GM10248 (cell line): ENCODE measurements at regions not wholly inside any gene's neighbourhood (a gene's known extent, or its start where the extent isn't known, plus 50 kb on each side); places are given as distances from the start of the nearest gene placed in this dataset.

Source experiments
- CTCF ChIA-PET: fragments of 300-600 bp; sonication (Branson Sonifier 250); formaldehyde crosslinking; extraction: SDS; loops from one replicate; lab custom pipeline; 2021; ENCODE audit warnings: antibody characterized with exemption; lab: Yijun Ruan, JAX
- POLR2A ChIA-PET: fragments of 350-650 bp; sonication (Branson Sonifier 250); formaldehyde crosslinking; extraction: SDS; loops from one replicate; lab custom pipeline; 2020; ENCODE audit warnings: antibody characterized with exemption; lab: Yijun Ruan, JAX
- DNase-seq: peaks from one replicate; pipeline ENCODE4 v3.0.0; 2012; ENCODE audit errors: extremely low spot score
- TF ChIP-seq, protein P1 (sequence below): IDR thresholded peaks from 2 replicates; pipeline ENCODE4 v1.5.1; 2012; ENCODE audit warnings: mild to moderate bottlenecking, low read depth; ENCODE audit errors: extremely low read depth, missing control alignments, control extremely low read depth

DNA sequence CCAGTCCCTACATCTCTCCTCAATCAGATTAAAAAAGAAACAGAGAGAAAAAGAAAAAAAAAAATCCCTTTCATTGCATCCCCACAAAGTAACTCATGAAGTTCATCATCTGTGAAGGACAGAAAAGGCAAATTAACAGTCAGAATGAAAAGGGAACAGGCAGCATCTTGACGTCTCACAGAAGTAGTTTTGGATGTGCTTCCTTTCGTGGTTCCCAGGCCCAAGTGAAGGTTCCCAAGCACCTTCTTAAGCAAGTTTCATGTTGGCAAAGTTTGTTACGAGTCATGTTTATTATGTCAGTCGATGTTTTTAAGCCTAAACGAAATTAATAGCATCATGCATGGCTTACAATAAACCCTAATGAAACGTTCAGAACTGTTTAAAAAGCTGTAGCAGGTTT is 475.2 kb downstream of the SETD4 start:
- DNase-seq: peak; percentile 13
- TF ChIP-seq, protein P1, sequence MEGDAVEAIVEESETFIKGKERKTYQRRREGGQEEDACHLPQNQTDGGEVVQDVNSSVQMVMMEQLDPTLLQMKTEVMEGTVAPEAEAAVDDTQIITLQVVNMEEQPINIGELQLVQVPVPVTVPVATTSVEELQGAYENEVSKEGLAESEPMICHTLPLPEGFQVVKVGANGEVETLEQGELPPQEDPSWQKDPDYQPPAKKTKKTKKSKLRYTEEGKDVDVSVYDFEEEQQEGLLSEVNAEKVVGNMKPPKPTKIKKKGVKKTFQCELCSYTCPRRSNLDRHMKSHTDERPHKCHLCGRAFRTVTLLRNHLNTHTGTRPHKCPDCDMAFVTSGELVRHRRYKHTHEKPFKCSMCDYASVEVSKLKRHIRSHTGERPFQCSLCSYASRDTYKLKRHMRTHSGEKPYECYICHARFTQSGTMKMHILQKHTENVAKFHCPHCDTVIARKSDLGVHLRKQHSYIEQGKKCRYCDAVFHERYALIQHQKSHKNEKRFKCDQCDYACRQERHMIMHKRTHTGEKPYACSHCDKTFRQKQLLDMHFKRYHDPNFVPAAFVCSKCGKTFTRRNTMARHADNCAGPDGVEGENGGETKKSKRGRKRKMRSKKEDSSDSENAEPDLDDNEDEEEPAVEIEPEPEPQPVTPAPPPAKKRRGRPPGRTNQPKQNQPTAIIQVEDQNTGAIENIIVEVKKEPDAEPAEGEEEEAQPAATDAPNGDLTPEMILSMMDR: no peak
- ChIA-PET CTCF (interaction anchor here (1.3 kb wide), 1 partner anchor 839 kb away, joined by 3 read pairs; no protein-coding TSS in a partner anchor), POLR2A (no interaction called here)

DNA sequence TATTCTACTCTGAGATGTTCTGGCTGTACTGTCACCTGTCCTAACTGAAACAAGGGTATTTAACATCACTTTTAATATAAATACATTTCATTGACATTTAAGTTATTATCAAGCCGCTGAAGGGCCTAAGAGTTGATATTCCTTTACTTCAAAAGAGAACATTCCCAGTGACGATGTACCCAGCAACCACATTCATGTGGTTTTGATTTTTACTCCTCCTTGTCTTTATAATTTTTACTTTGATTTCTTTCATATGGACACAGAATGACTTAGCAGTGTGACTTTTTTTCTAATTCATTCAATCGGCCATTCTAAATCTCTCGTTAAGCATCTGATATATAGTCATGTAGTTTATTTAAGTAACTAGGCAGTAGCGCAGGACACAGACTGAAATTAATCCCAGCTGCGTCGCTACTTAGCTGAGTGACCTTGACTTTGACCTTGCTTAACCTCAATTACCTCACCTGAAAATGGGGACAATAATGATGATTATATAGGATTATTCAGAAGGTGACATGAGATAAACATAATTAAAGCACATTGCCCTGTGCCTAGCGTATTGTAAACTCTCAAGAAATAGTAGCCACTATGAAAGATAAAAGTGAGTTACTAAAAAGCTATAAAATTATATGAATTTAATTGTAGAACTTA is 476.6 kb downstream of the SETD4 start:
- ChIA-PET POLR2A (no interaction called here), CTCF (interaction anchor here (0.9 to 1.3 kb wide), 2 partner anchors 12 to 838 kb away, joined by 3 read pairs; no protein-coding TSS in a partner anchor)
- no peak for DNase-seq
- TF ChIP-seq, protein P1: no peak

DNA sequence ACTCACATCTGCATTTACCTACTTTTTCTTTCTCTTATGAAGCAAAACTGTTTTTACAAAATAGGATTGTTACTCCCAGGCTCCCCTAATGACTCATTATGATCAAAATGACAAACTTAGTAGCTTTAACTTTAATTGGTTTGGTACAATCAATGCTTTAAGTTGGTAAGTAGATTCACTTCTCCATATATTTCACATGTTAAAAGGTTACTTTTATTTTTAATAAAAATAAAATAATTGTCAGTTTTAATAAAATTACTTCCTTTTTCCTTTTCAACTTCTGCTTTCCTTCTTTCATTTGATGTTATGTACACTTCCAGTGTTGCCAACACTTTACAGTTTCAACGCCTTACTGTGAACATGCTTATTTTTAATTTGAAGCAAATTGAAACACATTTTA is 477.6 kb downstream of the SETD4 start:
- CTCF ChIA-PET: no interaction called here

DNA sequence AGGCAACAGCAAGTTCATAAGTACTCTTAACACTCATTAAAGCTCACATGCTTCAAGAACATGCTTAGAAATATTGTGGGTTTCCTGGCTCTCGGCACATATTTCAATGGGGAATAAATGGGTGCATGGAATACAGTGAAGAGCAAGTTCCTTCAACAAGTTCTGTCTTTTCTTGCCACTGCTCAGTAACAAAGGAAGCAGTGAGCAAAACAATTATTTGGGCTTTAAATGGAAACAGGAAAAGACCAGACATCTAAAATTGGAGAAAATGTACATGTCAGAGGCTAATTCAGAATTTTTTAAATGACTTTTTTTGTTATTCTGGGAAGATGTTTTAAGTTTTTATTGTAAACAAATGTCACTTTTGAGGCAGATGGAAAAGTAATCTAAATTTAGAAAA is 478.7 kb downstream of the SETD4 start:
- ChIA-PET POLR2A (no interaction called here), CTCF (no interaction called here)
- TF ChIP-seq, protein P1: no peak
- no peak for DNase-seq

More for the DNA sequence above, 477.6 kb downstream of the SETD4 start:
- POLR2A ChIA-PET: no interaction called here
- DNase-seq: no peak
- TF ChIP-seq, protein P1: no peak

DNA sequence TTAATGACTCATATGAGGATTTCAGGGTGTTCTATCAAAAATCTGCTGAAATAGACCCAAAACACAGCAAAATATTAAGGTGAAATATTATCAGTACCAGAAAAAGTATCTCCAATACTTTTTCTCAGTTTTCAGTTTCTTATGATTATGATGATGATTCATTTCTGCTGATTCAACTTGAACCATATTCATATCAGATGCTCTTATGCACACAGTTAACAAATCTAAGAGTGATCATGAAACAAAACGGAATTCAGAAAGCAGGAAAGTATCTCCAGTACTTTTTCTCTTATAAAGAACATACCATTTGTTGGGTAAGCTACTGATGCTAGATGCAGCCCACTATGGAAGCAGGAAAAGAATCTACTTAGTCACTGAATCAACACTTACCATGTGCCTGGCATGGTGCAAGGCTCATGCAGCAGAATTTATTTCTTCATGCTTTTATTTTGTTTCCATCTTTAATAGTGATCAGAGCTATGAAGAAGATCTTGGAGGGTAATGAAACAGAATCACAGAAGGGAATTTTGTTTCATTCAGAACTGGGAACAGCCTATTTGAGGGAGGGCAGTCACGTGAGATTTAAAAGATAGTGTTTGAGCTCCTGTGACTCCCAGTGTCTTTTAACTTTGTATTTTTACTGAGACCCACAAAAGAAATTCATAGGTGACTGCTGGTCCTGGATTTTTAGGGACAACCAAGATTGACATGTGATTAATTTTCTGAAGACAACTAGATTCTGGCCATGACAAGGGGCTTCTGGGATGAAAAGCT is 480.6 kb downstream of the SETD4 start:
- POLR2A ChIA-PET: no interaction called here
- TF ChIP-seq, protein P1: no peak
- CTCF ChIA-PET: no interaction called here

DNA sequence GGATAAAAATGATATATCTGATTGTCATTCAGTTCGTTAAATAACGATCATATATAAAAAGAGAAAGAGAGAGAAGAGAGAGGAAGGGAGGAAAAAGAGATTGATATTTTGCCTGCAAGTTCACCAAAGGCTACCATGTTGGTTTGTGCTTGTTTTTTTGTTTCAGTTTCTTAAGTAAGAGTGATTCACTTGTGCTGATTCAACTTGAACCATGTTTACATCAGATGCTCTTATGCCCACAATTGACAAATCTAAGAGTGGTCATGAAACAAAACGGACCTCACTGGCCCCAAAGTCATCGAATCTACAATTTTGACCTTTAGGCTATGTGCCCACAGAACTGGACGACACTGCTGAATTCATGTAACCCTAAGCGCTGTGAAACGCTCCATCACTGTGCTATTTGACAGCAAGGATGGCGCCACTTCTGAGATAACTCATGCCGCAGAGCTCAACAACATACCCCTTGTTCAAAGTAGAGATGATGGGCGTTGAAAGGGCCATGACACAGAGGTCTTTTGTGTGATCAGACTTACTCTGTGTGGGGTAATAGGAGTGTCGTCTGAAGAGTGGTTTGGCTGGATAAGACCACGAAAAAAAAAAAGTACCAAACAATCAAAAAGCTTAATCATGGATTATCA is 481.4 kb downstream of the SETD4 start:
- POLR2A ChIA-PET: no interaction called here
- no peak for DNase-seq
- CTCF ChIA-PET: no interaction called here
- TF ChIP-seq, protein P1: no peak

More for the DNA sequence above, 480.6 kb downstream of the SETD4 start:
- no peak for DNase-seq
